ENCODE measurements at regions not wholly inside any gene's neighbourhood (a gene's known extent, or its start where the extent isn't known, plus 50 kb on each side); places are given as distances from the start of the nearest gene placed in this dataset.

GRCh38 chr2:146143971-146144370 is 1624.1 kb upstream of the ZEB2 start:
- TF ChIP-seq POLR2AphosphoS5 (IDR thresholded peaks at IDR 0.05; ENCODE audit: low read depth, low read length) = no peak
- no peak for TF ChIP-seq CTCF (IDR thresholded peaks at IDR 0.05)
- TF ChIP-seq SIN3A (IDR thresholded peaks at IDR 0.05; ENCODE audit: borderline replicate concordance, insufficient read depth, low read depth, low read length) = no peak
- no peak for TF ChIP-seq REST (IDR thresholded peaks at IDR 0.05; ENCODE audit: insufficient read depth in 1 of 2, low read depth in 2 of 2, low read length in 1 of 2)
- no peak for TF ChIP-seq TCF7L2 (IDR thresholded peaks at IDR 0.05; ENCODE audit: low read depth, low read length)
